Vagina (tissue), 2 donors: ENCODE measurements at regions not wholly inside any gene's neighbourhood (a gene's known extent, or its start where the extent isn't known, plus 50 kb on each side); places are given as distances from the start of the nearest gene placed in this dataset.

ENCODE experiments used
- POLR2A ChIP-seq, 2 donors: fragments of 450-650 bp; IDR thresholded peaks; one replicate each; pipeline ENCODE4 v1.6.1; 2017; ENCODE audit warnings: antibody characterized with exemption in 2 of 2, mild to moderate bottlenecking in 2 of 2, moderate library complexity in 2 of 2
- POLR2AphosphoS5 ChIP-seq, 2 donors: sonication (generic); formaldehyde crosslinking; IDR thresholded peaks; one replicate each; pipeline ENCODE4 v1.9.0; 2017; ENCODE audit warnings: antibody characterized with exemption in 2 of 2, mild to moderate bottlenecking in 2 of 2, low read depth in 1 of 2; ENCODE audit not compliant: insufficient read depth in 1 of 2
- TF ChIP-seq, protein P1 (sequence below), 3 experiments: fragments of 450-650 bp in 2 of 3; fragments of 200-600 bp in 1 of 3; sonication (generic) in 1 of 3; IDR thresholded peaks; one replicate each; pipeline ENCODE4 v1.5.1; 2017 to 2019; ENCODE audit warnings: antibody characterized with exemption in 3 of 3, mild to moderate bottlenecking in 2 of 3, moderate library complexity in 2 of 3

DNA sequence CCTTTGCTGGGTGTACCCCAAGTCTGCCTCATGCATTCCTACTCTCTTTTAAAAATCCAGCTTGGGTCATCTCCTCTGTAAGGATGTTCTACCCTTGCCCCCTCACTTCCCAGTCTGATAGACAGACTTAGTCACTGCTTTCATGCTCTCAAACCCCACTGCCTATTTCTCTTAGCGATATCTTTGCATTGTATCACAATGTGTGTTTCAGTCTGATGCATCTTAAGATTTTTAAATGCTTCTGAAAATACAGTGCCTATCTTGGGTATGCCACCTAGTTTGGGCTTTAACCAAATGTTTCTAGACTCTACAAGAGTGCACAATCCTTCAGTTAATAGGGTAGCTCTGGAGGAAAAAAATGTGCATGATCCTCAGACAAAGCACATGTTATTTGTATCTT is 97.8 kb downstream of the SNX18 start:
- TF ChIP-seq, protein P1, sequence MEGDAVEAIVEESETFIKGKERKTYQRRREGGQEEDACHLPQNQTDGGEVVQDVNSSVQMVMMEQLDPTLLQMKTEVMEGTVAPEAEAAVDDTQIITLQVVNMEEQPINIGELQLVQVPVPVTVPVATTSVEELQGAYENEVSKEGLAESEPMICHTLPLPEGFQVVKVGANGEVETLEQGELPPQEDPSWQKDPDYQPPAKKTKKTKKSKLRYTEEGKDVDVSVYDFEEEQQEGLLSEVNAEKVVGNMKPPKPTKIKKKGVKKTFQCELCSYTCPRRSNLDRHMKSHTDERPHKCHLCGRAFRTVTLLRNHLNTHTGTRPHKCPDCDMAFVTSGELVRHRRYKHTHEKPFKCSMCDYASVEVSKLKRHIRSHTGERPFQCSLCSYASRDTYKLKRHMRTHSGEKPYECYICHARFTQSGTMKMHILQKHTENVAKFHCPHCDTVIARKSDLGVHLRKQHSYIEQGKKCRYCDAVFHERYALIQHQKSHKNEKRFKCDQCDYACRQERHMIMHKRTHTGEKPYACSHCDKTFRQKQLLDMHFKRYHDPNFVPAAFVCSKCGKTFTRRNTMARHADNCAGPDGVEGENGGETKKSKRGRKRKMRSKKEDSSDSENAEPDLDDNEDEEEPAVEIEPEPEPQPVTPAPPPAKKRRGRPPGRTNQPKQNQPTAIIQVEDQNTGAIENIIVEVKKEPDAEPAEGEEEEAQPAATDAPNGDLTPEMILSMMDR (IDR thresholded peaks at IDR 0.05): no peak
- TF ChIP-seq POLR2A (IDR thresholded peaks at IDR 0.05) (no peak), POLR2AphosphoS5 (IDR thresholded peaks at IDR 0.05; ENCODE audit: insufficient read depth in 1 of 2, low read depth in 1 of 2) (no peak)
